ENCODE measurements at regions not wholly inside any gene's neighbourhood (a gene's known extent, or its start where the extent isn't known, plus 50 kb on each side); places are given as distances from the start of the nearest gene placed in this dataset.
A peak's percentile ranks its signal among the peaks of the same experiment; 100 is the strongest.
"Not testable (repeated sequence)": the region's sequence is repeated elsewhere in the genome, so short reads cannot be mapped to it uniquely, and the experiment has no call there.

DNA sequence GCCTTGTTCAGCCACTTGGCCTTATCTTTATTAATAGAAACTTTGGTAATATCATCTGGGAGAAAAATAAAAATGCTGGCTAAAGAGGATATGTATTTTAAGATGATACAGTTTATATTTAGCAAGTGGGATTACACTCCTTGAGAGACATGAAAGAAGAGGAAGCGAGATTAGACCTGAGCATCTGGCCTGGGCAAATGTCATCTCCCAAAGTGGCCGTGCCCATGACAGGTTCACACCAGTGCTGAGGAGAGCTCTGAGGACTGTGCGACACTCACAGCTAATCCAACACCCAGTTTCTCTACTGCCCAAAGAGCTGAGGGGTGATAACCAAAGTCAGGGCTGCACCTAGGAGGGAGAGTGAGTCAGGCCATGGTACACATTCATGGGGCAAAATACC, 121.7 kb upstream of the DUSP10 start:
- no peak for DNase-seq

DNA sequence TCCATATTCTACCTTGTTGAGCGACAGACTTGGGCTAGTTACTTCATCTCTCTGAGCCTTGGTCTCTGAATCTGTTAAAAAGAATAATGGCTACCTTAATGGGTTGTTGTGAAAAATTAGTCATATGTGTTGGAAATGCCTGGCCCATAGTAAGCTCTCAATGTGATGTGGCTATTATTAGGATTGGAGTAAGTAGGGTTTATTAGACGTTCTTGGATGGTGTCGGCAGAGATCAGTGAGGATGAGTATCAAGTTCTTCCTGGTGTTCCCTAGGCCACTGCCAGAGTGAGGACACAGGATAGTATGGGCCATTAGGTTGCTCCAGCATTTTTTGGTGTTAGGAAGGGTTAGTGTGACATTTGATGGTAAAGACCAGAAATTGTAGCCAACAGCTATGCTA, 121.1 kb upstream of the DUSP10 start:
- no peak for DNase-seq

- no peak for DNase-seq
Measured at GRCh38 chr1:221858818-221859611, 117.1 kb upstream of the DUSP10 start.

DNA sequence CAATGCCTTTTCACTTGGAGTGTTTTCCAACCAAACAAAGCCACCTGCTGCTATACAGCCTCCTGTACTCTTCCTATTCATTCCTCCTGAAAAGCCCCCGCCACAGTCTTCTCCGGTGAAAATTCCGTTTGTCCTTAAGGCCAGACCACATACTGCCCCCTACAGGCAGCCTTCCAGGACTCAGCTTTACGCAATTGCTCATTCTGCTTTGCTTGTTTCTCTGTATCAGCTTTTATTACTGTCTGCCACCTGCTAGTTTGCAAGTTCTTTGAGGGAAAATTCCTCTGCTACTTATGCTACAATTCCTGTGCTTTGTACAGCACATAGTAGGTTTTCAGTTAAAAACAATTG, 115.2 kb upstream of the DUSP10 start:
- DNase-seq, result not testable (repeated sequence)

DNA sequence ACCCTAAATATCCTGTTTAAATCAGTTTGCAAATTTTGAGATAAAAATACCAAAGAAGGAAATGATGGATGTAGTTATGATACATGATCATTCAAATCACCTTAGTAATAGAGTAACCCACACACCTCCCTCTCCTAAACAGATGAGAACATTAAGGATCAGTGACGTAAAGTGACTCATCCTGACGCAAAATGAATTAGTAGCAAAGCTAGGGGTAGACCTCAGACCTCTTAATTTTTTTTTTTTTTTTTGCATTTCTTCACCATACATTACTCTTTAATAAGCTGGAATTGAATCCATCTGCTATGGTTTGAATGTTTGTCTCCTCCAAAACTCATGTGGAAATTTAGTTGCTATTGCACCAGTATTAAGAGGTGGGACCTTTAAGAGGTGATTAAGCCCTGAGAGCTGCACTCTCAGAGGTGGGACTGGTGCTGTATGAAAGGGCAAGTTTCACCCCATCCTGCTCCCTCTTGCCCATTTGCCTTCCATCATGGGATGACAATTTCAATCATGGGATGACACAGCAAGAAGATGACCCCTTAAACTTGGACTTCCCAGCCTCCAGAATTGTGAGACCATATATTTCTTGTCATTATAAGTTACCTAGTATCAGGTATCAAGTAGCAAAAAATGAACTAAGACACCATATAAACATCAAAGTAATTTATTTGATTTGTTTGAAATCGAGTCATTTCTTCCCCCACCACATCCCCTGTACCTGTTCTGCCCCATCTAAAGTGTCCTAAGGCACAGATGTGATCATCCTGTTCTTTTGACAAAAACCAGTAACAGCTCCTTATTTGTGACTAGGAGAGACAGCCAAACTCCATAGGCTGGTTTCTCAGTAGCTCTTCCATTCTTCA, 114.6 kb upstream of the DUSP10 start:
- DNase-seq, result no peak

DNA sequence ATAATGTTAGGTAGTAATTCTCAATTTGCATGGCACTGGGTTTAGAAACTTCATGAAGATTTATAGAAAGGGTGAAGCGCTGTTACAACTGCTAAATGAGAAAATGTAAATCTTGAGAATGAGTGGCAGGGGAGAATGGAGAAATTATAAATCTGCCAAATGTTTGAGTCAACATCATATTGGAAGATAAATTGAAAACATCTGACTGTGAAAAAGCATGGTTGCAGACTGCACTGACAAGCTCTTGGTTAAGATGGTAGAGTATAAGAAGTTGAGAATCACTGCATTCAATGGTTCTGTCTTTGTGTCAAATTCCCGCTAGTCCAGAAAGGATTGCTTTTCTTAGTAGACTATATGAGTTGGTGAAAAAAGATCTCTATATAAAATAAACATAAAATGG, 113.3 kb upstream of the DUSP10 start:
- DNase-seq, result no peak

DNA sequence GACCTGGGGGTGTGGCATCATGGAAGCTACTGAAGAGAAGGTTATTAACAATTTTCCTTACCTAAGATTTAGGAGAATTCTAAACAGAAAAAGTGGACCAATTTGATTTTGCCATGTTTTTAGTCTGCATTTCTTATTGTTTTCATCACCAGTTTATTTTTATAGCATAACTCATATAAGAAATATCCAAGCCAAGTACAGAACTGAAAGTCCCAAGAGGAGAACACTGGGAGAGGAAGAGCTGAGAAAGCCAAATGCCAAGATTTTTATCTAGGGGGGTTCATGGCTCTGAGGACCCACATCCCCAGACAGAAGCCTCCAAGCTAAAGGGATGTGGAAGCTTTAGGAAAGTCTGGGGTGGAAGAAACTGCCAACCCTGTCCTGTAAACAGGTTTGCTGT, 109.4 kb upstream of the DUSP10 start:
- no peak for DNase-seq

DNA sequence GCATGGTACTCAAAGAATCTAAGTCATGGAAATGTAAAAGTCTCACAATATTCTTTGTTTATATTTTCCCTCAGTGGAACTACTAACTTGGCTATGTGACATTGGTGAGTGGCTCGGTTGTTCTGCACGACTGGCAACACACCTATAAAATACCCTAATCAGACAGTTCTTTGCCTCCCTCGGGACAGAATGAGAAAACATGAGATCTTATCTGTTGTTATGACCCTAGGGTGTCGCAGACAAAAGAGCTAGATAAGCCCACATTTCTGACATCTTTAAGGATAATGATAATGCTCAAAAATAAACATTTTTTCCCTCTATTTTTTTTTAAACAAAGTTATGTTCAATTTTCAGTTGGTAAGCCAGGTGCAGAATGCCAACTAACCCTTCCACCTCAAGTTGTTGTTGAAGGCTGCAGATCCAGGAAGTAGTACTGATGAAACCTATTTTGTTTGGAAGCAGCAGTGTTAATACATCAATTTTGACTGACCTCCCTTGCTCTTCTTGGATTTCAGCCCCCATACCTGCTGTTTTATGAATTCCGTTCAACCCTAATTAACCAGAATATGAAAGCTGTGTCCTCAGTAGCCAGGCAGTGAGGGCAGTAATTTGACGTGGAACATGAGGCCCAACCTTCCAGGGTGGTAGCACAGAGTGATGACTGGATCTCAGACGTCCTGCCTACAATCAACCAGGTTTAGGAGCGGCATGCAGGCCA, 108.7 kb upstream of the DUSP10 start:
- no peak for DNase-seq

DNA sequence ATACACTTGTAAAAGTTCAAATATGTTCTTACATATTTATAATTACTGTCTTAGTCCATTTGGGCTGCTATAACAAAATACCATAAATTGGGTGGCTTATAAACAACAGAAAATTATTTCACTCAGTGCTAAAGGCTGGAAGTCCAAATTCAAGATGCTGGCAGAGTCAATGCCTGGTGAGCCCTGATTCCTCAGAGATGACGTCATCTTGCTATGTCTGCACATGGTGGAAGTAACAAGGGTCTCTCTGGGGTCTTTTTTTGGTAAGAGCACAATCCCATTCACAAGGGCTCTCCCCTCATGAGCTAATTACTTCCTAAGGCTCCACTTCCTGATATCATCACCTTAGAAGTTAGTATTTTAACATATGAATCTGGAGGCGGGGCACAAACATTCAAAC, 108.0 kb upstream of the DUSP10 start:
- DNase-seq, result no peak

- DNase-seq, result no peak
Measured at GRCh38 chr1:221849110-221849509, 107.2 kb upstream of the DUSP10 start.

GRCh38 chr1:221847676-221848075, 105.8 kb upstream of the DUSP10 start:
- DNase-seq, result no peak

DNA sequence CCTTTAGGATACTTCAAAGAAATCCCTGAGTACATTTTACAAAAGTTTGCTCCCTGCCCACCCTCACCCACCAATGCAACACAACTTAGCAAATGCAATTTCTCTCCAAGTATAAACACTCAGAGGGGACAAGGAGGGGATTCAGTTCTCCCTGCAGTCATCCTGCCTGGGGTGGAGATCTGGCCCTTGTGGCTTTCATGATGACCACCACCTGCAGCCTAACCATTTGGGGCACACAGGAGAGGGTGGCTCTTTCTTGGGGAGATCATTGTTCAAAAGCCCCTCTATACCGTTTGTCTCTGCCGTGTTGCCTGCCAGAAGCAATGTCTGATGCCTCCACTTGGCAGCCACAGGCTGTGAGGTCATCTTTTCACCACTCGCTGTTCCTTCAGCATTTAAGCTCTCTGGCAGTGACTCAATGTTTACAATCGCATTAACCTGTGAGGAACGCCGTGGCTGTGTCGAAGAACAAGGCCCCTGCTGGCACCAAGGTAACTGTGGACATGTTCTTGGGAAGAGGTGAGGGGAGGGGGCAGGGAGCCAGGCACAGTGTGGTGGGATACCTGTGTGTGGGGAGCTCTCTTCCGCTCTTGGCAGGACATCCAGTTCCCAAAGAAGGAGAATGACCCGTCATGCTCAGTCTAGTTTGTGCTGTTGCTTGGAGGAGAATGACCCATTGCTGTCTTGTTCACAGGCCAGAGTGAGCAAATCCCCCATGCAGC, 103.9 kb upstream of the DUSP10 start:
- peak; percentile 36 for DNase-seq

DNA sequence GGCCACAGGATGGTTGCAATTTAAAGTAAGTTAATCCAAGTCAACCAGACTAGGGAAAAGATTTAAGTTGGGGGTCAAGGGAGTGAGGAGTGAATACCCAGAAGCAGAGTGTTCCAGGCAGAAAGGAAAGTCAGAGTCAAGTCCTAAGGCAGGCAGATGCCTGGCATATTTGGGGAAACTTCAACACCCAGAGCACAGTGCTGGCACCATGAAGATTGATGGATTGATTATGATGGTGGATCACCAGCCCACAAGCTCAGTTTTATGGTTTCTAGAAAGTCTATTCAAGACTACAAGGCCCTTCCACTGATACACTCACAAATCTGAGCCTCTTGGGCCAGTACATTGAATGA, 100.1 kb upstream of the DUSP10 start:
- DNase-seq, result no peak

GRCh38 chr1:221841251-221841982, 99.5 kb upstream of the DUSP10 start:
- no peak for DNase-seq

- no peak for DNase-seq
Measured at GRCh38 chr1:221840511-221841243, 98.8 kb upstream of the DUSP10 start.

DNA sequence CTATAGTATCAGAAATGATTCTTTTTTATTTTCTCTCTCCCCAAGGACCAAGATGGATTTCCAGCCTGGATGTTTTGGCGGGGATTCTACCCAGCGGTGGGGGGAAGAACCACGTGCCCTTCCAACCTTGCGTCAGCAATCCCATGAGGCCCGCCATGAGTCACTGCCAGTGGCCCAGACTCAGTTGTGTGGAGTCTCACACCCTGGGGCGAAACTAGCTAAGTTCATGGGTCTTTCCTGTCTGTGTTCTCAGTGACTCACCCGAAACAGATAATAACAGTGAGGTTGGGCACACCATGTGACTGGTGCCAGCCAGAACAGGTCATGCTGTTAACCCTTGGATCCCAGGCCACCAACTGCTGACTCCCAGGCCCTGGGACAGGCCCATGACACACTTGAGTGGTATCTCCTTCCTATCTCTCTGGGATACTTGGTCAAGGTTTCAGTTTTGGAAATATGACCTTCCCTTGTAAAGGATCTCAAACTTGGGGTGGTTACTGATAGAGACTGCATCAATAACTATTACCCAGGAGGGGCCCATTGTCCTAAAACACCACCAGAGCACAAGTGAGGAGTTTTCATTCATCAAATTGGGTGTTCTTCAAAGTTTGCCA, 98.0 kb upstream of the DUSP10 start:
- no peak for DNase-seq

GRCh38 chr1:221839321-221839720, 97.4 kb upstream of the DUSP10 start:
- no peak for DNase-seq

- DNase-seq, result no peak
Measured at GRCh38 chr1:221837896-221838295, 96.0 kb upstream of the DUSP10 start.

- no peak for DNase-seq
Measured at GRCh38 chr1:221834698-221835513, 93.0 kb upstream of the DUSP10 start.

GRCh38 chr1:221832617-221833016, 90.7 kb upstream of the DUSP10 start:
- no peak for DNase-seq
